ENCODE measurements at regions not wholly inside any gene's neighbourhood (a gene's known extent, or its start where the extent isn't known, plus 50 kb on each side); places are given as distances from the start of the nearest gene placed in this dataset.
A peak's percentile ranks its signal among the peaks of the same experiment; 100 is the strongest.
"Not testable (repeated sequence)": the region's sequence is repeated elsewhere in the genome, so short reads cannot be mapped to it uniquely, and the experiment has no call there.

GRCh38 chr9:110068212-110068611 lies 139.7 kb downstream of the C9orf152 start:
- no peak for DNase-seq

GRCh38 chr9:110069326-110070248 lies 138.4 kb downstream of the C9orf152 start:
- DNase-seq, result no peak

- no peak for DNase-seq
Observed at GRCh38 chr9:110072597-110073355, 135.2 kb downstream of the C9orf152 start.

GRCh38 chr9:110073356-110073905 lies 134.5 kb downstream of the C9orf152 start:
- no peak for DNase-seq

- no peak for DNase-seq
Observed at GRCh38 chr9:110076894-110077725, 130.8 kb downstream of the C9orf152 start.

GRCh38 chr9:110077925-110078324 lies 130.0 kb downstream of the C9orf152 start:
- no peak for DNase-seq

- DNase-seq, result peak; percentile 69 to 76
Observed at GRCh38 chr9:110078604-110079003, 129.4 kb downstream of the C9orf152 start.

GRCh38 chr9:110081395-110081794 lies 126.6 kb downstream of the C9orf152 start:
- DNase-seq, result no peak

GRCh38 chr9:110083866-110084265 lies 124.1 kb downstream of the C9orf152 start:
- no peak for DNase-seq

- DNase-seq, result no peak
Observed at GRCh38 chr9:110086537-110086936, 121.4 kb downstream of the C9orf152 start.

GRCh38 chr9:110087605-110088004 lies 120.4 kb downstream of the C9orf152 start:
- no peak for DNase-seq

GRCh38 chr9:110088099-110088498 lies 119.9 kb downstream of the C9orf152 start:
- DNase-seq, result no peak

GRCh38 chr9:110089681-110090370 lies 118.1 kb downstream of the C9orf152 start:
- no peak for DNase-seq

GRCh38 chr9:110092792-110093191 lies 115.2 kb downstream of the C9orf152 start:
- no peak for DNase-seq

GRCh38 chr9:110093417-110093816 lies 114.5 kb downstream of the C9orf152 start:
- DNase-seq, result no peak

GRCh38 chr9:110093871-110094270 lies 114.1 kb downstream of the C9orf152 start:
- DNase-seq, result no peak

- no peak for DNase-seq
Observed at GRCh38 chr9:110095161-110095595, 112.8 kb downstream of the C9orf152 start.

- no peak for DNase-seq
Observed at GRCh38 chr9:110095776-110096175, 112.2 kb downstream of the C9orf152 start.

GRCh38 chr9:110096674-110097073 lies 111.3 kb downstream of the C9orf152 start:
- not testable (repeated sequence) for DNase-seq

GRCh38 chr9:110099236-110100095 lies 108.5 kb downstream of the C9orf152 start:
- no peak for DNase-seq
